ENCODE measurements at regions not wholly inside any gene's neighbourhood (a gene's known extent, or its start where the extent isn't known, plus 50 kb on each side); places are given as distances from the start of the nearest gene placed in this dataset.

GRCh38 chr7:13442226-13442625, 547.2 kb downstream of the ETV1 start:
- no peak for TF ChIP-seq CTCF (IDR thresholded peaks at IDR 0.05; ENCODE audit: low read length)
- no peak for TF ChIP-seq EZH2phosphoT487 (IDR thresholded peaks at IDR 0.05; ENCODE audit: low read length)
